PC-9 (cell line): ENCODE measurements at regions not wholly inside any gene's neighbourhood (a gene's known extent, or its start where the extent isn't known, plus 50 kb on each side); places are given as distances from the start of the nearest gene placed in this dataset.
"Not testable (repeated sequence)": the region's sequence is repeated elsewhere in the genome, so short reads cannot be mapped to it uniquely, and the experiment has no call there.

ENCODE experiments used
- BruUV-seq: library from RNA; stranded (reverse); fragments of 400-500 nt; replicated peaks from 2 replicates; lab custom pipeline; 2021; lab: Mats Ljungman, UMichigan
- CTCF ChIA-PET: fragments of 300-600 bp; sonication (Branson Sonifier 250); formaldehyde crosslinking; loops from one replicate; lab custom pipeline; 2022; ENCODE audit warnings: antibody characterized with exemption; lab: Charles Lee
- POLR2A ChIA-PET: fragments of 300-600 bp; sonication (Branson Sonifier 250); formaldehyde crosslinking; loops from one replicate; lab custom pipeline; 2022; ENCODE audit warnings: antibody characterized with exemption; ENCODE audit not compliant: unreplicated experiment; lab: Charles Lee
- DNase-seq, 2 experiments: peaks; one replicate each; pipeline versions ENCODE4 v3.0.0 to v3.0.0-alpha.2; 2015 to 2022; ENCODE audit warnings: mixed read lengths in 1 of 2
- H2AFZ ChIP-seq: fragments of 200-600 bp; sonication (generic); 2 replicates; pipeline ENCODE4 v1.8.1; 2017; ENCODE audit warnings: antibody characterized with exemption
- H3F3A ChIP-seq: fragments of 200-600 bp; sonication (generic); 2 replicates; pipeline ENCODE4 v1.8.1; 2017; ENCODE audit warnings: antibody characterized with exemption, mild to moderate bottlenecking, low read depth; ENCODE audit not compliant: insufficient read depth
- H3K27ac ChIP-seq: fragments of 200-600 bp; sonication (generic); 2 replicates; pipeline ENCODE4 v1.6.1; 2016; ENCODE audit warnings: mixed run types
- H3K27me3 ChIP-seq: fragments of 200-600 bp; sonication (generic); 2 replicates; pipeline ENCODE4 v1.6.1; 2016; ENCODE audit warnings: low read depth, mixed run types; ENCODE audit not compliant: insufficient read depth
- H3K36me3 ChIP-seq: fragments of 200-600 bp; sonication (generic); 2 replicates; pipeline ENCODE4 v1.6.1; 2016; ENCODE audit warnings: low read depth, mixed run types
- H3K4me1 ChIP-seq: fragments of 200-600 bp; sonication (generic); replicated peaks from 2 replicates; pipeline ENCODE4 v1.6.1; 2016; ENCODE audit warnings: mixed run types; ENCODE audit not compliant: insufficient read depth
- H3K4me2 ChIP-seq: fragments of 200-600 bp; sonication (generic); 2 replicates; pipeline ENCODE4 v1.6.1; 2017; ENCODE audit warnings: mixed run types
- H3K4me3 ChIP-seq: fragments of 200-600 bp; sonication (generic); 2 replicates; pipeline ENCODE4 v1.6.1; 2016; ENCODE audit warnings: mixed run types
- H3K79me2 ChIP-seq: fragments of 200-600 bp; sonication (generic); 2 replicates; pipeline ENCODE4 v1.6.1; 2017; ENCODE audit warnings: low read depth, mixed run types
- H3K9me2 ChIP-seq: fragments of 200-600 bp; sonication (generic); 2 replicates; pipeline ENCODE4 v1.8.1; 2017; ENCODE audit warnings: mild to moderate bottlenecking; ENCODE audit not compliant: insufficient read depth
- H3K9me3 ChIP-seq: fragments of 200-600 bp; sonication (generic); 2 replicates; pipeline ENCODE4 v1.8.1; 2016; ENCODE audit warnings: low read depth; ENCODE audit not compliant: insufficient read depth
- H4K20me1 ChIP-seq: fragments of 200-600 bp; sonication (generic); 2 replicates; pipeline ENCODE4 v1.8.1; 2017; ENCODE audit not compliant: insufficient read depth
- EZH2 ChIP-seq: fragments of 200-600 bp; sonication (generic); IDR thresholded peaks from 2 replicates; pipeline ENCODE4 v1.8.0; 2017; ENCODE audit warnings: antibody characterized with exemption, low read depth
- intact Hi-C: fragments of 100-400 bp; cut with micrococcal nuclease; formaldehyde crosslinking; loops from one replicate; pipeline ENCODE4 v1.10.0; 2022; ENCODE audit not compliant: unreplicated experiment
- TF ChIP-seq, protein P1 (sequence below): fragments of 200-600 bp; sonication (generic); conservative IDR thresholded peaks from 2 replicates; pipeline ENCODE4 v1.6.1; 2017; ENCODE audit warnings: mixed run types, antibody characterized with exemption, mild to moderate bottlenecking, moderate library complexity

DNA sequence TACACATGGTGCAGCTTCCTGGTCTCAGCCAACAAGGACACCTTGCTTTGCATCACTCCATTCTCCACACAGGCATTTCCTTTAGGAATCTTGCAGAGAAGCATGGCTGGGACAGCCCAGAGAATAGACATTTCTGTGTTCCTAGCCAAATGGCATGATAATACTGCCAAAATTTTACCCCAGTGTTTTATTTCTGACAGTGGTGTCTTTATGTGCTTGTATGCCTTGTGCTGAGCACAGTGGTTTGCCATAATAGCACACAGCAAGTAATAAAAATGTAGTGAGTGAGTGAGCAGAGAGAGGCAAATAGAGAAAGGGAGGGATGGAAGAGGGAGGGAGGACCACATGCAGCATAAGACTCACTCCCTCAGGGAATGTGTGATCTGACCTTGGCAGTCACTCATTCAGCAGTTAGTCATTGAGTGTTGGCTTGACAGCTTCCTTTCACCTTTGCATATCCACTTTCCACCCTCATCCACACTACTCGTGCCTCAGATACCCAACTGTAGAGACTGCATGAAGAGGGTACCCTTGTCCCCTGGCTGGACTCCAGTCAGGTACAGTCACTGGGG lies 212.8 kb upstream of the CCDC196 start:
- Histone ChIP-seq H3K27me3 (no peaks in the 10 kb centered on the region), H3K79me2 (no peaks in the 10 kb centered on the region), H3K36me3 (no peaks in the 10 kb centered on the region), H2AFZ (no peak overlapping the region), H3F3A (no peaks in the 10 kb centered on the region), H3K4me2 (no peak overlapping the region), H3K9me3 (no peaks in the 10 kb centered on the region; the same call in 1 of the 2 replicates), H3K27ac (no peak overlapping the region), H3K4me1 (no peaks in the 10 kb centered on the region), H4K20me1 (no peaks in the 10 kb centered on the region), H3K4me3 (no peak overlapping the region), H3K9me2 (no peaks in the 10 kb centered on the region)
- intact Hi-C loops: no loop called here
- no peak for TF ChIP-seq EZH2
- TF ChIP-seq, protein P1, sequence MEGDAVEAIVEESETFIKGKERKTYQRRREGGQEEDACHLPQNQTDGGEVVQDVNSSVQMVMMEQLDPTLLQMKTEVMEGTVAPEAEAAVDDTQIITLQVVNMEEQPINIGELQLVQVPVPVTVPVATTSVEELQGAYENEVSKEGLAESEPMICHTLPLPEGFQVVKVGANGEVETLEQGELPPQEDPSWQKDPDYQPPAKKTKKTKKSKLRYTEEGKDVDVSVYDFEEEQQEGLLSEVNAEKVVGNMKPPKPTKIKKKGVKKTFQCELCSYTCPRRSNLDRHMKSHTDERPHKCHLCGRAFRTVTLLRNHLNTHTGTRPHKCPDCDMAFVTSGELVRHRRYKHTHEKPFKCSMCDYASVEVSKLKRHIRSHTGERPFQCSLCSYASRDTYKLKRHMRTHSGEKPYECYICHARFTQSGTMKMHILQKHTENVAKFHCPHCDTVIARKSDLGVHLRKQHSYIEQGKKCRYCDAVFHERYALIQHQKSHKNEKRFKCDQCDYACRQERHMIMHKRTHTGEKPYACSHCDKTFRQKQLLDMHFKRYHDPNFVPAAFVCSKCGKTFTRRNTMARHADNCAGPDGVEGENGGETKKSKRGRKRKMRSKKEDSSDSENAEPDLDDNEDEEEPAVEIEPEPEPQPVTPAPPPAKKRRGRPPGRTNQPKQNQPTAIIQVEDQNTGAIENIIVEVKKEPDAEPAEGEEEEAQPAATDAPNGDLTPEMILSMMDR: no peak
- POLR2A ChIA-PET: no interaction called here
- CTCF ChIA-PET: no interaction called here
- no peak for DNase-seq
- no TSS peak for BruUV-seq

DNA sequence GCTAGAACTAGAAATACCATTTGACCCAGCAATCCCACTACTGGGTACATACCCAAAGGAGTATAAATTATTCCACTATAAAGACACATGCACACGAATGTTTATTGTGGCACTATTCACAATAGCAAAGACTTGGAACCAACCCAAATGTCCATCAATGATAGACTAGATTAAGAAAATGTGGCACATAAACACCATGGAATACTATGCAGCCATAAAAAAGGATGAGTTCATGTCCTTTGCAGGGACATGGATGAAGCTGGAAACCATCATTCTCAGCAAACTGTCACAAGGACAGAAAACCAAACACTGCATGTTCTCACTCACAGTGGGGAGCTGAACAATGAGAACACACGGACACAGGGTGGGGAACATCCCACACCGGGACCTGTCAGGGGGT lies 207.8 kb upstream of the CCDC196 start:
- CTCF ChIA-PET, H3K4me3 ChIP-seq, H3K27me3 ChIP-seq, H3K9me3 ChIP-seq, intact Hi-C loops, H3F3A ChIP-seq, BruUV-seq, H3K36me3 ChIP-seq, H3K4me2 ChIP-seq, DNase-seq, POLR2A ChIA-PET, H3K27ac ChIP-seq, H4K20me1 ChIP-seq, H3K9me2 ChIP-seq, H2AFZ ChIP-seq, H3K79me2 ChIP-seq, H3K4me1 ChIP-seq: not testable (repeated sequence)

DNA sequence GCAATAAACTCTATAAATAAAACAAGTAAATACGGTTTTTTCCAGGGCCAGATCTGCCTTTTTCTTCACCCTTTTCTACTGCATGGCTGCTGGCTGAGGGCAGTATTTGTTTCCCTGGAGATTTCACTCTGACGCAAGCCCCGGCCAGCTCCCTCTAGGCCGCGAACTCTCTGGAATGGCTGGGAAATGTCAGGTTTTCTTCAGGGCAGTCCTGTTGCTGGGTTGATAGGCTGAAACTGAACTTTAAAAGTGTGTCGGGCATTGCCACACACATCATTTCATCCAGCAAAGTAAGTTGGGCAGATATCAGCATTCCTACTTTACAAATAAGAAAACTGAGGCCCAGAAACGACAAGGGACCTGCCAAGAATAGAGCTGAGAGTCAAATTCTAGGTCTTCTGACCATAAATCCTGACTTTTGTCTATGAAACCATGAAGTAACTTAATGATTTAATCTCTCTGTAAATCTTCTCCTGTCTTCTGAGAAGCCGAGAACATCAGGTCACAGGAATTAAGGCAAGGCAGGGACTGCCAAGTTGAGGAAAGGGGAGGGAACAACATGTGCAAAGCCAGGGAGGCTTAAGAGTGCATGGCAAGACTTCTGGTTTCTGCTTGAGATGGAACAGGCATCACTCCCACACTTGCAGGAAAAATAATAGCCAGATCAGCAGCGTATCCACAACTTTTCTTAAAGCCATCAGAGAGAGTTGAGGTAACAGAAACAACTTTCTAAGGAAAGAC lies 205.0 kb upstream of the CCDC196 start:
- POLR2A ChIA-PET: no interaction called here
- intact Hi-C loops: no loop called here
- Histone ChIP-seq H3K27ac (no peak overlapping the region), H3K79me2 (no peaks in the 10 kb centered on the region), H3K4me1 (no peaks in the 10 kb centered on the region), H3K9me2 (no peaks in the 10 kb centered on the region), H3F3A (no peaks in the 10 kb centered on the region), H4K20me1 (no peaks in the 10 kb centered on the region), H3K27me3 (no peaks in the 10 kb centered on the region), H3K9me3 (no peaks in the 10 kb centered on the region; the same call in 1 of the 2 replicates), H3K4me3 (no peak overlapping the region), H2AFZ (no peak overlapping the region), H3K4me2 (no peak overlapping the region), H3K36me3 (no peaks in the 10 kb centered on the region)
- DNase-seq: no peak
- TF ChIP-seq EZH2: no peak
- TF ChIP-seq, protein P1: no peak
- CTCF ChIA-PET: no interaction called here
- no TSS peak for BruUV-seq
